Gastroesophageal sphincter (tissue), 4 donors: ENCODE measurements at regions not wholly inside any gene's neighbourhood (a gene's known extent, or its start where the extent isn't known, plus 50 kb on each side); places are given as distances from the start of the nearest gene placed in this dataset.
A peak's percentile ranks its signal among the peaks of the same experiment; 100 is the strongest.

Source experiments
- ATAC-seq: fragments of 150-250 bp; one replicate; pipeline ENCODE4 v1.9.1; 2016; ENCODE audit warnings: mild to moderate bottlenecking, moderate library complexity
- H3K27ac ChIP-seq, 4 donors: fragments of 200-600 bp; sonication (generic) in 3 of 4; 1 replicate in 3 of 4; 2 replicates in 1 of 4; pipeline ENCODE4 v1.5.1; 2016 to 2019
- H3K27me3 ChIP-seq: fragments of 200-600 bp; sonication (generic); one replicate; pipeline ENCODE4 v1.5.1; 2019
- H3K36me3 ChIP-seq, 2 donors: fragments of 200-600 bp; sonication (generic); one replicate each; pipeline ENCODE4 v1.5.1; 2019; ENCODE audit warnings: control low read depth in 1 of 2
- H3K4me1 ChIP-seq, 3 donors: fragments of 200-600 bp; sonication (generic); 1 replicate in 2 of 3; 2 replicates in 1 of 3; pipeline ENCODE4 v1.5.1; 2016 to 2019; ENCODE audit warnings: control low read depth in 2 of 3
- H3K4me3 ChIP-seq, 2 donors: fragments of 200-600 bp; sonication (generic); one replicate each; pipeline ENCODE4 v1.5.1; 2019; ENCODE audit warnings: mild to moderate bottlenecking in 1 of 2, moderate library complexity in 1 of 2
- H3K9me3 ChIP-seq, 3 donors: fragments of 200-600 bp; sonication (generic); one replicate each; pipeline ENCODE4 v1.5.1; 2017 to 2019; ENCODE audit warnings: control low read depth in 2 of 3
- EP300 ChIP-seq: sonication (generic); formaldehyde crosslinking; IDR thresholded peaks from one replicate; pipeline ENCODE4 v1.6.1; 2017; ENCODE audit warnings: antibody characterized with exemption, mild to moderate bottlenecking
- POLR2A ChIP-seq, 2 donors: fragments of 450-650 bp; IDR thresholded peaks; one replicate each; pipeline ENCODE4 v1.6.1; 2017; ENCODE audit warnings: antibody characterized with exemption in 2 of 2, mild to moderate bottlenecking in 2 of 2, moderate library complexity in 1 of 2
- POLR2AphosphoS5 ChIP-seq: sonication (generic); formaldehyde crosslinking; IDR thresholded peaks from one replicate; pipeline ENCODE4 v1.6.1; 2017; ENCODE audit warnings: antibody characterized with exemption
- WGBS, 2 donors: methylation state at CpG; one replicate each; pipeline ENCODE4 v1.1.5; 2018; ENCODE audit warnings: low coverage in 1 of 2; 5-methylcytosine and 5-hydroxymethylcytosine counted together
- TF ChIP-seq, protein P1 (sequence below), 4 experiments: fragments of 200-600 bp in 2 of 4; fragments of 450-650 bp in 2 of 4; sonication (generic) in 1 of 4; IDR thresholded peaks; one replicate each; pipeline ENCODE4 v1.5.1; 2017 to 2019; ENCODE audit warnings: antibody characterized with exemption in 4 of 4, mild to moderate bottlenecking in 2 of 4, moderate library complexity in 2 of 4

DNA sequence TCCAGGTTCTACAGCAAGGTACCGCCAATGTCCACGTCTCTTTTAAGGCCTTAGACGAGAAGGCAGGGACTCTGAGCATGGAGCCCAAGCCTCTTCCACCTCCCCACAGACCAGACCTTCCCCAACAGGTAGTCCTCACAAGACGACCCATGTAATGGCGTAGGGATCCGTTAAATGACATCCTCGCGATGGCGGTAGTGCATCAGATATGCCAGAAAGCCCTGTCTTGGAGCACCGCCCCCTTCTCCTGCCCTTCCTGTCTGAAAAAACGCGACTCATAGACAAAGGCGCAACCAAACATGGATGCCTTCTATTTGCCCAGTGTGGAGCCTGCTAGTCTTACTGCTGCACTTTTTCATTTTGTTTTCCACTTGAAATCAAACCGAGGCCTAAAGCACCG is 185.4 kb downstream of the OR13H1 start:
- no peak for TF ChIP-seq POLR2A (IDR thresholded peaks at IDR 0.05)
- TF ChIP-seq, protein P1, sequence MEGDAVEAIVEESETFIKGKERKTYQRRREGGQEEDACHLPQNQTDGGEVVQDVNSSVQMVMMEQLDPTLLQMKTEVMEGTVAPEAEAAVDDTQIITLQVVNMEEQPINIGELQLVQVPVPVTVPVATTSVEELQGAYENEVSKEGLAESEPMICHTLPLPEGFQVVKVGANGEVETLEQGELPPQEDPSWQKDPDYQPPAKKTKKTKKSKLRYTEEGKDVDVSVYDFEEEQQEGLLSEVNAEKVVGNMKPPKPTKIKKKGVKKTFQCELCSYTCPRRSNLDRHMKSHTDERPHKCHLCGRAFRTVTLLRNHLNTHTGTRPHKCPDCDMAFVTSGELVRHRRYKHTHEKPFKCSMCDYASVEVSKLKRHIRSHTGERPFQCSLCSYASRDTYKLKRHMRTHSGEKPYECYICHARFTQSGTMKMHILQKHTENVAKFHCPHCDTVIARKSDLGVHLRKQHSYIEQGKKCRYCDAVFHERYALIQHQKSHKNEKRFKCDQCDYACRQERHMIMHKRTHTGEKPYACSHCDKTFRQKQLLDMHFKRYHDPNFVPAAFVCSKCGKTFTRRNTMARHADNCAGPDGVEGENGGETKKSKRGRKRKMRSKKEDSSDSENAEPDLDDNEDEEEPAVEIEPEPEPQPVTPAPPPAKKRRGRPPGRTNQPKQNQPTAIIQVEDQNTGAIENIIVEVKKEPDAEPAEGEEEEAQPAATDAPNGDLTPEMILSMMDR (IDR thresholded peaks at IDR 0.05) = peak in 1 of 4 experiments; percentile 56
- Histone ChIP-seq H3K4me3 (no peak overlapping the region), H3K4me1 (peaks cover 0 to 2% (median 0%) of the 10 kb centered on the region in 3 donors), H3K36me3 (no peaks in the 10 kb centered on the region), H3K27ac (peak overlapping the region in 2 of 4 donors; percentile 82 to 86), H3K27me3 (no peaks in the 10 kb centered on the region), H3K9me3 (no peaks in the 10 kb centered on the region)
- 22 to 80% methylated on average over 4 to 7 of the region's 15 CpGs for WGBS, 2 donors
- ATAC-seq = peak; percentile 87

DNA sequence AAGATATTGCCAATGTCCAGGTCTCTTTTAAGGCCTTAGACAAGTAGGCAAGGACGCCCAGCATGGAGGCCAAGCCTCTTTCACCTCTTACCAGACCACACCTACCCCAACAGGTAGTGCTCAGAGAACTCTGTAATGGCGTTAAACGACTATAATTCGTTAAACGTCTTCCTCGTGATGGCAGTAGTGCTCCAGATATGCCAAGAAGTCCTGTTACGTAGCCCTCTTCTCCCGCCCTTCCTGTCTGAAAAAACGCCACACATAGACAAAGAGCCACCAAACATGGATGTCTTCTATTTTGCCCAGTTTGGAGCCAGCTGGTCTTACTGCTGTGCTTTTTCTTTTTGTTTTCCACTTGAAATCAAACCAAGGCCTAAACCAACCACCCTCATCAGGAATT is 190.7 kb downstream of the OR13H1 start:
- WGBS, 2 donors = 59% methylated on average over 3 of the region's 9 CpGs; no CpG with 5 or more reads in 1 of the 2 donors
- peak; percentile 96 for ATAC-seq

DNA sequence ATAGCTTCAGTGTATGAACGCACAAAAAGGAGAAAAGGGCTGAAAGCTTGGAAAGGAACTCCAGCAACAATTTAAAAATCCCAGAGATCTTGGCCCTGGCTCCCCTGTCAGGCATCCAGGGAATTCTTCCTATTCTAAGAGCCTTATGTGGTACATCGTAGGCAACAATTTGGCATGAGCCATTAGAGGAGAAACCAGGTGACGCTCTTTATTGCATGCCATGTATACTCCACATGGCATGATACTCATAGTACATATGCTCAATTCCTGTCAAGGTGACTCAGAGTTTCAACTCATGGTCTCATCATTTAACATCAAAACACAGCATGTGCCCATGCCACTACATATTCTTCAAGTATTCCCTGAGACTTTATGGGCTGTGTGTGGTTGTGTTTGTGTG is 191.3 kb downstream of the OR13H1 start:
- Histone ChIP-seq H3K4me1 (no peaks in the 10 kb centered on the region), H3K9me3 (no peaks in the 10 kb centered on the region), H3K36me3 (no peaks in the 10 kb centered on the region), H3K27me3 (no peaks in the 10 kb centered on the region), H3K4me3 (no peak overlapping the region), H3K27ac (peak overlapping the region in 2 of 4 donors; percentile 23 to 62)
- TF ChIP-seq POLR2A (IDR thresholded peaks at IDR 0.05) = no peak
- ATAC-seq = peak; percentile 66
- WGBS, 2 donors = 46 to 83% methylated on average over 1 to 3 of the region's 3 CpGs

More for the DNA sequence above, 190.7 kb downstream of the OR13H1 start:
- no peaks in the 10 kb centered on the region for H3K36me3 ChIP-seq
- TF ChIP-seq POLR2A (IDR thresholded peaks at IDR 0.05) (no peak), POLR2AphosphoS5 (no peak)
- TF ChIP-seq, protein P1 (IDR thresholded peaks at IDR 0.05) = peak in 1 of 4 experiments; percentile 48
- H3K27ac ChIP-seq = peak overlapping the region in 1 of 4 donors; percentile 62
- no peaks in the 10 kb centered on the region for H3K9me3 ChIP-seq
- H3K27me3 ChIP-seq = no peaks in the 10 kb centered on the region
- no peak overlapping the region for H3K4me3 ChIP-seq
- H3K4me1 ChIP-seq = no peaks in the 10 kb centered on the region

DNA sequence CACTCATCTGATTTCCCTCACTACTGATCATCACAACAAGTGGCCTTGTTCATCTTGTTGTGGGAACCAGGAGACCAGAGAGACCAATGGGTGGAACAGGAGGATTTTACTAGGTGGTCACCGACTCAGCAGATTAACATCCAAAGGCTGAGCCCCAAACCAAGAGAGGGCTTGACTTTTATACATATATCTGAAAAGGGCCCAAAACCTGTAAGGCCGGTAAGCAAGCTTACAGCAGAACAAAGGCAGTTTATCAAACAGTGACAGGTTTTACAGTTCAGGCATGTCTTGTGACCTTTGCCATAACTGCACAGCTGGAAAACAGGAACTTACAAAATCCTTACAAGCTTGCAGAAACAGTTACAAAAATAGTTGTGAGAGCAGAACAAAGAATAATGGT is 195.9 kb downstream of the OR13H1 start:
- TF ChIP-seq, protein P1 (IDR thresholded peaks at IDR 0.05) = no peak
- TF ChIP-seq POLR2AphosphoS5 (no peak), POLR2A (IDR thresholded peaks at IDR 0.05) (no peak), EP300 (no peak)
- Histone ChIP-seq H3K9me3 (no peaks in the 10 kb centered on the region), H3K4me3 (no peak overlapping the region), H3K27me3 (no peaks in the 10 kb centered on the region), H3K4me1 (no peaks in the 10 kb centered on the region), H3K27ac (no peak overlapping the region), H3K36me3 (no peaks in the 10 kb centered on the region)
- no peak for ATAC-seq
- WGBS, 2 donors = 33 to 84% methylated on average over 1 to 2 of the region's 2 CpGs

DNA sequence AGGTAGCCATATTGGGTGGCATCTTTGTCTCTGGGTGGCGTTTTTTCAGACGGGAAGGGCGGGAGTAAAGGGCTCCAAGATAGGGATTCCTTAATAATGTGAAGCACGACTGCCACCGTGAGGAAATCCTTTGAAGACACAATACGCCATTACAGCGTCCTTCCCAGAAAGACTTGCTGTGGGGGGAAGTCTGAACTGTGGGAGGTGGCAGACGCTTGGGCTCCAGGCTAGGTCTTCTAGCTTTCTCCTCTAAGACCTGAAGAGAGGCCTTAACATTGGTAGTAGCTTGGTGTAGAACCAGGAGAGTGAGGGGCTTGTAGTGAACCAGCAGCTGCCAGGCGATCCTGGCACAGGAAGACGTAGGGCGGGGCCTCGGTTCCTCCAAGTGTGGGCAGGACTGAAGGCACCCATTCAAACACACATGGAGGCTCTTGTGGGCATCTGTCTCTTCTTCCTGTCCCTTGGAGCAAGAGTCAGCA is 197.3 kb downstream of the OR13H1 start:
- Histone ChIP-seq H3K9me3 (no peaks in the 10 kb centered on the region), H3K27ac (peak overlapping the region in 2 of 4 donors; percentile 83 to 84), H3K27me3 (no peaks in the 10 kb centered on the region), H3K36me3 (no peaks in the 10 kb centered on the region), H3K4me3 (no peak overlapping the region), H3K4me1 (no peaks in the 10 kb centered on the region)
- 100% methylated on average over 1 of the region's 12 CpGs; no CpG with 5 or more reads in 1 of the 2 donors for WGBS, 2 donors
- TF ChIP-seq, protein P1 (IDR thresholded peaks at IDR 0.05) = peak in 1 of 4 experiments; percentile 59
- no peak for TF ChIP-seq POLR2A (IDR thresholded peaks at IDR 0.05)
- ATAC-seq = peak; percentile 90
